ENCODE measurements at regions not wholly inside any gene's neighbourhood (a gene's known extent, or its start where the extent isn't known, plus 50 kb on each side); places are given as distances from the start of the nearest gene placed in this dataset.

- Mint-ChIP-seq H3K27me3 (no peaks in the 10 kb centered on the region), H3K4me1 (ENCODE audit: low read depth) (no peaks in the 10 kb centered on the region), H3K36me3 (ENCODE audit: low read depth) (no peaks in the 10 kb centered on the region), H3K27ac (no peak overlapping the region), H3K4me3 (no peak overlapping the region), H3K9me3 (peaks cover 4% of the 10 kb centered on the region)
These were observed 1014.1 kb upstream of the RAG2 start for GRCh38 chr11:37612146-37612545.

- Mint-ChIP-seq H3K36me3 (ENCODE audit: low read depth) (no peaks in the 10 kb centered on the region), H3K27ac (no peak overlapping the region), H3K27me3 (no peaks in the 10 kb centered on the region), H3K4me1 (ENCODE audit: low read depth) (no peaks in the 10 kb centered on the region), H3K9me3 (peaks cover 9% of the 10 kb centered on the region), H3K4me3 (no peak overlapping the region)
These were observed 1007.2 kb upstream of the RAG2 start for GRCh38 chr11:37605229-37605628.

- Mint-ChIP-seq H3K27me3 (no peaks in the 10 kb centered on the region), H3K4me1 (ENCODE audit: low read depth) (no peaks in the 10 kb centered on the region), H3K4me3 (no peak overlapping the region), H3K36me3 (ENCODE audit: low read depth) (no peaks in the 10 kb centered on the region), H3K27ac (no peak overlapping the region), H3K9me3 (peaks cover 9% of the 10 kb centered on the region)
These were observed 1000.3 kb upstream of the RAG2 start for GRCh38 chr11:37598381-37598780.

GRCh38 chr11:37597776-37598175 lies 999.7 kb upstream of the RAG2 start:
- Mint-ChIP-seq H3K27ac (no peak overlapping the region), H3K4me3 (no peak overlapping the region), H3K4me1 (ENCODE audit: low read depth) (no peaks in the 10 kb centered on the region), H3K27me3 (no peaks in the 10 kb centered on the region), H3K9me3 (peaks cover 9% of the 10 kb centered on the region), H3K36me3 (ENCODE audit: low read depth) (no peaks in the 10 kb centered on the region)

GRCh38 chr11:37595845-37596244 lies 997.8 kb upstream of the RAG2 start:
- Mint-ChIP-seq H3K4me1 (ENCODE audit: low read depth) (no peaks in the 10 kb centered on the region), H3K36me3 (ENCODE audit: low read depth) (no peaks in the 10 kb centered on the region), H3K27ac (no peak overlapping the region), H3K4me3 (no peak overlapping the region), H3K9me3 (no peaks in the 10 kb centered on the region), H3K27me3 (no peaks in the 10 kb centered on the region)

GRCh38 chr11:37574361-37574760 lies 976.3 kb upstream of the RAG2 start:
- Mint-ChIP-seq H3K4me1 (ENCODE audit: low read depth) (no peaks in the 10 kb centered on the region), H3K27ac (no peak overlapping the region), H3K4me3 (no peak overlapping the region), H3K36me3 (ENCODE audit: low read depth) (no peaks in the 10 kb centered on the region), H3K27me3 (no peaks in the 10 kb centered on the region), H3K9me3 (peaks cover 11% of the 10 kb centered on the region)

GRCh38 chr11:37572491-37573171 lies 974.6 kb upstream of the RAG2 start:
- Mint-ChIP-seq H3K4me3 (no peak overlapping the region), H3K9me3 (peaks cover 14% of the 10 kb centered on the region), H3K36me3 (ENCODE audit: low read depth) (no peaks in the 10 kb centered on the region), H3K4me1 (ENCODE audit: low read depth) (no peaks in the 10 kb centered on the region), H3K27me3 (no peaks in the 10 kb centered on the region), H3K27ac (no peak overlapping the region)

- H3K36me3 Mint-ChIP-seq (ENCODE audit: low read depth), result no peaks in the 10 kb centered on the region
- peaks cover 13% of the 10 kb centered on the region for H3K9me3 Mint-ChIP-seq
- H3K4me1 Mint-ChIP-seq (ENCODE audit: low read depth), result no peaks in the 10 kb centered on the region
- no peak overlapping the region for H3K4me3 Mint-ChIP-seq
- H3K27ac Mint-ChIP-seq, result no peak overlapping the region
- H3K27me3 Mint-ChIP-seq, result no peaks in the 10 kb centered on the region
These were observed 973.2 kb upstream of the RAG2 start for GRCh38 chr11:37571246-37571645.

- Mint-ChIP-seq H3K27ac (no peak overlapping the region), H3K4me1 (ENCODE audit: low read depth) (no peaks in the 10 kb centered on the region), H3K9me3 (no peaks in the 10 kb centered on the region), H3K27me3 (no peaks in the 10 kb centered on the region), H3K36me3 (ENCODE audit: low read depth) (no peaks in the 10 kb centered on the region), H3K4me3 (no peak overlapping the region)
These were observed 963.0 kb upstream of the RAG2 start for GRCh38 chr11:37560991-37561390.

GRCh38 chr11:37560346-37560745 lies 962.3 kb upstream of the RAG2 start:
- Mint-ChIP-seq H3K9me3 (no peaks in the 10 kb centered on the region), H3K27me3 (no peaks in the 10 kb centered on the region), H3K27ac (no peak overlapping the region), H3K4me3 (no peak overlapping the region), H3K4me1 (ENCODE audit: low read depth) (no peaks in the 10 kb centered on the region), H3K36me3 (ENCODE audit: low read depth) (no peaks in the 10 kb centered on the region)

- H3K9me3 Mint-ChIP-seq, result no peaks in the 10 kb centered on the region
- H3K4me3 Mint-ChIP-seq, result no peak overlapping the region
- H3K27me3 Mint-ChIP-seq, result no peaks in the 10 kb centered on the region
- no peaks in the 10 kb centered on the region for H3K4me1 Mint-ChIP-seq (ENCODE audit: low read depth)
- no peaks in the 10 kb centered on the region for H3K36me3 Mint-ChIP-seq (ENCODE audit: low read depth)
- H3K27ac Mint-ChIP-seq, result no peak overlapping the region
These were observed 960.7 kb upstream of the RAG2 start for GRCh38 chr11:37558619-37559210.

GRCh38 chr11:37557990-37558389 lies 960.0 kb upstream of the RAG2 start:
- Mint-ChIP-seq H3K27ac (no peak overlapping the region), H3K9me3 (no peaks in the 10 kb centered on the region), H3K27me3 (no peaks in the 10 kb centered on the region), H3K36me3 (ENCODE audit: low read depth) (no peaks in the 10 kb centered on the region), H3K4me1 (ENCODE audit: low read depth) (no peaks in the 10 kb centered on the region), H3K4me3 (no peak overlapping the region)

GRCh38 chr11:37552284-37552683 lies 954.2 kb upstream of the RAG2 start:
- Mint-ChIP-seq H3K9me3 (no peaks in the 10 kb centered on the region), H3K36me3 (ENCODE audit: low read depth) (no peaks in the 10 kb centered on the region), H3K27me3 (no peaks in the 10 kb centered on the region)

GRCh38 chr11:37544491-37544890 lies 946.5 kb upstream of the RAG2 start:
- Mint-ChIP-seq H3K4me1 (ENCODE audit: low read depth) (no peaks in the 10 kb centered on the region), H3K27me3 (no peaks in the 10 kb centered on the region), H3K4me3 (no peak overlapping the region), H3K27ac (no peak overlapping the region), H3K36me3 (ENCODE audit: low read depth) (no peaks in the 10 kb centered on the region), H3K9me3 (no peaks in the 10 kb centered on the region)

More at GRCh38 chr11:37552284-37552683, 954.2 kb upstream of the RAG2 start:
- Mint-ChIP-seq H3K4me1 (ENCODE audit: low read depth) (no peaks in the 10 kb centered on the region), H3K27ac (no peak overlapping the region), H3K4me3 (no peak overlapping the region)

- no peaks in the 10 kb centered on the region for H3K4me1 Mint-ChIP-seq (ENCODE audit: low read depth)
- no peaks in the 10 kb centered on the region for H3K36me3 Mint-ChIP-seq (ENCODE audit: low read depth)
- H3K9me3 Mint-ChIP-seq, result peaks cover 7% of the 10 kb centered on the region
- no peak overlapping the region for H3K27ac Mint-ChIP-seq
- no peak overlapping the region for H3K4me3 Mint-ChIP-seq
- H3K27me3 Mint-ChIP-seq, result no peaks in the 10 kb centered on the region
These were observed 935.8 kb upstream of the RAG2 start for GRCh38 chr11:37533830-37534229.

- no peaks in the 10 kb centered on the region for H3K36me3 Mint-ChIP-seq (ENCODE audit: low read depth)
- no peak overlapping the region for H3K27ac Mint-ChIP-seq
- H3K9me3 Mint-ChIP-seq, result peaks cover 7% of the 10 kb centered on the region
- no peaks in the 10 kb centered on the region for H3K27me3 Mint-ChIP-seq
- no peaks in the 10 kb centered on the region for H3K4me1 Mint-ChIP-seq (ENCODE audit: low read depth)
- H3K4me3 Mint-ChIP-seq, result no peak overlapping the region
These were observed 935.1 kb upstream of the RAG2 start for GRCh38 chr11:37533087-37533486.
